GM21717 (cell line): ENCODE measurements at regions not wholly inside any gene's neighbourhood (a gene's known extent, or its start where the extent isn't known, plus 50 kb on each side); places are given as distances from the start of the nearest gene placed in this dataset.
"Not testable (repeated sequence)": the region's sequence is repeated elsewhere in the genome, so short reads cannot be mapped to it uniquely, and the experiment has no call there.

Experiments used
- ATAC-seq: cut with Tn5 transposase; IDR thresholded peaks from one replicate; pipeline ENCODE4 v1.9.1; 2021; ENCODE audit warnings: mild to moderate bottlenecking, moderate library complexity; ENCODE audit not compliant: unreplicated experiment

DNA sequence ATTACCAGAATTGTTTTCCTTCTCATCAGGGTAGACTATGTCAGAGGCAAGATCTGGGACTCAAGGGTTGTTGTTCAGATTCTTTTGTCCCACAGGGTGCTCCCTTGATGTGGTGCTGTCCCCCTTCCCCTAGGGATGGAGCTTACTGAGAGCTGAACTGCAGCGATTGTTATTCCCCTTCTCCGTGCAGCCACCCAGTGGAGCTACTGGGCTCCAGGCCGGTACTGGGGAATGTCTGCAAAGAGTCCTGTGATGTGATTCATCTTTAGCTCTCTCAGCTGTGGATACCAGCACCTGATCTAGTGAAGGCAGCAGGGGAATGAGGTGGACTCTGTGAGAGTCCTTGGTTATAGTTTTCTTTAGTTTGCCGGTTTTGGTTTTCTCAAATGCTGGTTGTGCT, 247.4 kb upstream of the HAND2 start:
- ATAC-seq, result no peak

DNA sequence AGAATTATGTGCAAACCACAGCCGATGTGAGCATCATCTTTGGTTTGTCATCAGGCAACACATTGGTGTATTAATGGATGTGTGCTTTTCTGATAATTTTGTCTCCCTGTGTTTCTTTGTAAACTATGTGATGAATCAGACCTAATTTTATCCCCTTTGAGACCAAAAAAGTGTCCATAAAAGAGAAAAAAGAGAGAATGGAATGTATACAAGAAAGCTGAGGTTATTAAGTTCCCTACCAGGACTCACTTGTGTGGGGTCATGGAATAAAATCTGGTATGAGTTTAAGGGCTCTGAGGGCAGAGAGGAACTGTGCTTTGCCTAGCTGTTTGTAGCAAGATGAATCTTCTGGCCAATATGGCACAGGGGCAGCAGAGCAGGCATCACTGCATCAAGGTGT, 239.5 kb upstream of the HAND2 start:
- no peak for ATAC-seq

DNA sequence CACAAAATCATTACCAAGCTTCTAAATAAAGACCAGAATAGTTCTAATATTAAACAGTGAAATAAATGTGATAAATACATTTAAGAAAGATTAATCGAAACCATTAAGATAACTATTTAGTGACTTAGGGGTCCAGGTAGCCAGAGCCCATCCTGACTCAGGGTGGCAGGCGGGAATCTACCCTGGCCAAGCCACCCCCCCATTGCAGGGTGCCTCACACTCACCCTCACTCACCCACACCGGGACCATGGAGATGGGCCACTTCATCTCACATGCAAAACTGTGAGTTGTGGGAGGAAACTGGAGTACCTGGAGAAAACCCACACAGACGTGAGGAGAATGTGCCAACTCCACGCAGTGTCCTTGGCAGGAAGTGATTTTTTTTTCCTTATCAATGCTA, 237.6 kb upstream of the HAND2 start:
- ATAC-seq, result no peak

DNA sequence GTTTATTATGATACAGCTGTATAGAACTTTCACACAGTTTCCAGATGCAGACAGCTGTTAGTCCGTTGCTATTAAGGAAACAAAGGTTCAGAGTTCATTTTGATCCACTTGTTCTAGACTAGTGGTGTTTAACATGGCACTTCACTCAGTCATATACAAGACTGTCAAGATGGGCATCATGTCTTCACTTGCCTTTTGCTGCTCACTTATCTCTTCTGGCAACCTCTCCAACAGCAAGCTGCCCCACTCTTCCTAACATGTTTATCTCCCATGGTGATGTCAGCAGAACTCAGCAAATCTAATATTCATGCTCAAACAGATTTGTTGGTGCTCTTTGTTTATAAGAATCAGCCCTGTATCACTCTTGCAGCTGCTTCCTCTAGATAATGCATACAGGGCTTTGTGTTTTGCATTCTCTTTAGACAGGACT, 236.2 kb upstream of the HAND2 start:
- no peak for ATAC-seq

DNA sequence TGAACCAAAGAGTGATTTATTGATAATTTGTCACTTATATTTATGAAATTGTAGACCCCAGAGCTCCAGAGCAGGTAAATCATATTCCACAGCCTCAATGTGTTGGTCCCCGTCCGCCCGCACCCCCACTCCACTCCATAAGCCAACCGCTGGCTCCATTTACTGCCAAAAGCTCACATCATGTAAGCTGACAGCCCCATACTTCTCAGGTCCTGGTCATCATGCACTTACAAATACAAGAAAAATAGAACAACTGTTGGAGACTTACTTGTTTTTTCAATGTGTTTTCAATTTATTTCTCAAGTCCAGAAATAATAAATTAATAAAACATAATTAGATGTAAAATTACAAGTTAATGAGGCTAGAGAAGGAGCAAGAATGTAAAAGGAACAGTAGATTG, 235.7 kb upstream of the HAND2 start:
- ATAC-seq, result no peak

DNA sequence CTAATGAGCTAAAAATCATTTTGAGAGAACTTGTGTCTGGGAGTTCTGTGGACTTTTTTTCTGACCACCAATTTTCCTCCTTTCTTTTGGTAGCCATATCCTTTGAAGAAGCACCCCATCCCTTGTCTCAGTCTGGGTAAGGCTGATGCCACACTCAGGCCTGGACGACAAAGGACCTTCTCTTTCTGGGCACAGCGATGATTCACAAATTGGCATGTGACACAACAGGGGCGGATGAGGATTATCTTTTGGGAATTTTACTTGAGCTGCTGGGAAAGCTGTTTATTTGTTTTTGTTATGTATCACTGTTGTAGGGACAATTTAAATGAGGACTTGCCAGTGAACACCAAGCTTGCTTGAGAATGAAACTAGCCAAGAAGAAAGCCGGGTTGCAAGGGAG, 233.4 kb upstream of the HAND2 start:
- ATAC-seq, result no peak

DNA sequence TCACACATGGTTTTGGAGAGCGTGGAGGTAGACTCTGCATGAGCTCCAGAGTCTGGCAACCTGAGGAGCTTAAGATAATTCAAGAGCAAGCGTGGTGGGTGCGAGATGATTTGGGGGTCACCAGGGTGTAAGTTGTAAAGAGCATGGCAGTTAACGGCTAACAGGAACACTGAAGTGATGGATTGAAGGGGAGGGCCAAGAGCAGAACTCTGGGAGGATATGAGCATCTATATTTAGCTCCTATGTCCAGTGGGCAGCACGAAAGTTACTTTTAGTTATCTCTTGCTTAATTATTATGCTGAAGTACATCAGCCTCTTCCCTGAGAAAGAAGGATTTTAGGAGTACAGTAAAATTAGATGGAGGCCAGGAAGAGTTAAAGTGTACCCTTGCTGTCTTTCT, 231.9 kb upstream of the HAND2 start:
- no peak for ATAC-seq

DNA sequence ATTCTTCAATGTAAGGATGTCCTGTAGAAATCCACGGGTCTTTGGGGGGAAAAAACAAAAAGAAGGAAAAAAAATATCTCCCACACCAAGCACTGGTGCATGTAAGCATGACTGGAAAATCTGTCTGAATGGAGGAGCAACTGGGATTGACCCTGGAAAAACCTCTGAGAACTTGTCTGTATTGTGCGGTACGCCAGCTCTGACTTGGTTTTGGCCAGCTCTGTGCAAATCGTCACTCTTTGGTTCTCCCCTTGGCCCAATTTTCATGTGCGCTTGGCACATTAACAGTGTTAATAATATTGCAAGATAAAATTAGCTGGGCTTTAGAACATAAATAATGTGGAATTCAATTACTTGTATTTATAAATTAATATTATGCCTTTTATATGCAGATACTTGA, 231.2 kb upstream of the HAND2 start:
- no peak for ATAC-seq

DNA sequence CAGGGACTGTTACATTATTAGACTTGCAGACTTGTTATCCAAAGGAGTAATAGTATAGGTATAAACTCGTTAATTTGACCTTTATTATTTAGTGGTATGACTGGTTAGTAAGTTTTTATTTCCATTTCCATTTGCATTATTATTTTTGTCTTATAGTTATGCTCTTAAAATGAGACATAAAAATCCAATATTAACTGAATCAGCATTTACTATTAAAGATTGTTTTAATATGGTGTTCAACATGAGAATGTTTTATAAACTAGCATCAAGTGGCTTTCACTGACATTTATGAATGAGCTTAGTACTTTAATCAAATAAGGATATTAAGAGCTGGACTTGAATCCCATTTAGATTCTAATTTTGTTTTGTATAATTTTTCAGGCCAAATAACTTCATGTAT, 228.1 kb upstream of the HAND2 start:
- no peak for ATAC-seq

DNA sequence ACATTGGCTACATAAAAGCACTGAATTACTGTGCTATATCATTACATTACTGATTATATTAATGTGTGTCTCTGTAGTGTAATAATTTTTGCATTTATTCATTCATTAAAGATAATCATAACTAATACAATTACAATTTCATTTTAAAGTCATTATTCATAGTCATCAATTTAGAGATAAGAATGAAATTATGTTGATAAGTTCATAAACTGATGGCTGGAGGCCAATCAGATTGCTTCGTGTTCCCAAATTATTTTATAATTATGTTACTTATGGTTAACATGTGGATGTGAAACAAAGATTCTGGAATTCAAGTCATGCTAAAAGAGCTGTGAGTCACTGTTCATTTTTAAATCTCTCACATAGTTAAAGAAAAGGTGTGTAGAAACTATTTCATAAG, 223.4 kb upstream of the HAND2 start:
- ATAC-seq, result no peak

DNA sequence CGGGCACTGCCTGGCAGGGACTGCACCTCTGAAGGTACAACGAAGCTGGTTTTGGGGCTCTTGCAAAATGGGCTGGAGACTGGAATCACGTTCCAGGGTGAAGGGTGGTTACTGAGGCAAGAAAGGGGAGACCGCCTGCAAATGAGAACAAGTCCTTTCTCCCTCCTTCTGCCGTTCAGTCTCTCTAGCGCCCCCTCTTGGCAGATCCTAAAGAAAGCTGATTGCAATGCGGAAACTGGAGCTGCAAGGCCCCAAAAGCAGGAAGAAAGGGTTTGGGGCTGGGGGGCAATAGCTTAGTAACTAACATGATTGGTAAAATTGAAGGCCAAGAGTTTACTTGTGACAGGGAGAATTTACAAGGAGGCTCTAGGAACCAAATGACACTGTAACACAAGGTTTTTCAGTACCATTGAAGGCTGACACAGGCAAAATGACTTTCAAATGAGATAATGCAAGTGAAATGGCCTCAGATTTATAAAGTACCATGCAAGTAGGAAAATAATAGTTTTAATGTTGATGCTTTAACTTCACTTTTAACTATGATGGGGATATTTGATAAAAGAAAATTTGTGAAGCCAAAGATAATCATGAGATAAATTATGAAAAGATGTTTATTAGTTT, 222.7 kb upstream of the HAND2 start:
- ATAC-seq, result no peak

DNA sequence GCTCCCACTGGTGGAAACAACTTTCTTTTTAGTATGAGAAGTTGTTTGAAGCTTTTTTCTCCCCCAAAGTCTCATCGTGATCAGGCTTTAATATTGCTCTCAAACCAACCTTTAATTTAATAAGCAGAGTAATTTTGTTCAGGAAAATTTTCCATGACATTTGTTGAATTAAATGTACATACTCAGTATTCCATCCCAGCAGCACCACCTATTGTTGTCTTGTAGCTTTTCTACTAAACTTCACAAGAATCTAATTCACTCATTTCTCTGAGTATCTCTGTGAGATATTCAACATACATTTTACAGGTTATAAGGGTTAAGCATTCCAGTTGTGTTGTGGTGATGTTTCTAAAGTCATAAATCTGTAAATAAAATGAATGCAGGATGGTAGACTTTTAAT, 218.3 kb upstream of the HAND2 start:
- ATAC-seq, result no peak

DNA sequence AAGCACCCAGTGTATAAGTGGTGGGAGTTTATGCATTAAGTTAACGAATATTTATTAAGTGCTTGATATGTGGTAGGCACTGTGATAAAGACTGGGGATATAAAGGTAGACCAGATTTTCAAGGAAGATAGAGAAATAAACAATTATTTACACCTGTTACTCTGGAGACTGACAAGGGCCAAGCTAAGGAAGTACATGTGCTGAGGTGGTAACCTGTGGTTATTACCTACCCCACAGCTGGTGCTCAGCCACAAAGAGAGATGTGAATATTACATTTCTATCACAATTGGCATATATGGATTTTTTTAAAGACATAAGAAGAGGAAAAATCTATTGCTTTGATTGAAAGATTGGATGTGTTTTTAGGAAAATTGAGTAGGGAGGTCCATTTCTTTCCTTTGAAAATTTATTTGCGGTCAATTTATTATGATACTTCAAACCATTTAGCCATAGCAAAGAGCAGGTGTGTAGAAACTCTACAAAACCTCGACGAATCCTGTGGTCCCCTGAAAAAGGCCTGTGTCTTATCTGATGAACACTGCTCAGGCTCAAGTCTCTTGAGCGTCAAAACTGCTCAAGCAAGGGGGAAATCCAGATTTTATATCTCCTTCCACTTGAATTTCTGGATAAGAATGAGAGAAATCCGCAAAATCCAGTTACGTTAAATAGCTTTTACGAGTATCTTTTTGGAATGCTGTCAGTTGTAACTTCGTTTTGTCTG, 217.7 kb upstream of the HAND2 start:
- ATAC-seq, result no peak

DNA sequence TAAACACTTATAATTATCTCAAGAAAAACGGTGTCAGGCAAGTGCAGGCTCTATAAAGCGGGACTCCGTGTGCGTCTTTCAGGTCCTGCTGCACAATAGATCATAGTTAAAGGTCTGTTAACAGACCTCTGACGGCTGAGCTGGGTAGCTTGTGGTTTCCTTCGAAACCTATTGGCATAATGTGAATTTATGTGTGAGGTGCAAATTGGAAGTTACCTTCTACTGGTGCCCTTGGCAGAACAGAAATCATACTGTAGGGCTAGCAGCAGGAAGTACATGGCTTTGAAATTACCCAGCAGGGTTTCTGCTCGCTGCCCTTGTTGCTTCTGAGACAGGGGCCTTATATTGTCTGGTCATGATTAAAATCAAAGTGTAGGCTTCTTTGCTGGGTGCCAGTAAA, 216.4 kb upstream of the HAND2 start:
- ATAC-seq, result no peak

DNA sequence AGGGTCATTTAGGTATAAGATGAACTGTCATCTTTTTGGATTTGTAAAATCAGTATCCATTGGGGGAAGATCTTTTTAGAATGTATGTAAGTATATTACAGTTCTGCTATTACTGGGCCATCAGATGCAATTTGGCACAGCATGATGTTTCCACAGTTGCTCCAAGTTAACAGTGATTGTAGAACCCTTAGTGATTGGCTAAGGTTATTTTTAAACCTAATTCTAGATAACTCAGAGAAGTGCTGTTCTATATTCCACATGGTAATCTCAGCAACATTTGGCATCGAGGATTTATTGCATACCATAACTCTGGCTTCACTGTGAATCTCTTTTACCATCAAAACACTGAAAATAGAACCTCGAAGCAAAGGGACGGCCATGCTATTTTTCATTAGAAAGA, 215.7 kb upstream of the HAND2 start:
- ATAC-seq, result no peak

DNA sequence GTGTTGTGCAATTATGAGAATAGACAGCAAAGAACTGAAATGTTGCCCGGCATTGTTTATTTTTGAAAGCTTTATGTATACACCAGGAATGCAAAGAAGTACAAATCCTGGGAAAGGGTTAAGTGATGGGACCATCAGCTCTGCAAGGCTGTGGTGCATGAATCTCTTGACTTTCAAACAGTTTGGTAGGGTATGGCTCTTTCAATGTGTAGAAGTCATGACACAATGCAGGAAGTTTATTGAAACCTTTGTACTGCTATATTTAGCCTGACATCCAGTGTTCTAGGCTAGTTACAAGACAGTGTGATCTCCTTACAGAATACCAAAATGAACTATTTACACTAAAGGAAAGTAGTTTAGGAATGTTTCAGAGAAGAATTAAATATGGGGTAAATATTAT, 206.8 kb upstream of the HAND2 start:
- no peak for ATAC-seq

DNA sequence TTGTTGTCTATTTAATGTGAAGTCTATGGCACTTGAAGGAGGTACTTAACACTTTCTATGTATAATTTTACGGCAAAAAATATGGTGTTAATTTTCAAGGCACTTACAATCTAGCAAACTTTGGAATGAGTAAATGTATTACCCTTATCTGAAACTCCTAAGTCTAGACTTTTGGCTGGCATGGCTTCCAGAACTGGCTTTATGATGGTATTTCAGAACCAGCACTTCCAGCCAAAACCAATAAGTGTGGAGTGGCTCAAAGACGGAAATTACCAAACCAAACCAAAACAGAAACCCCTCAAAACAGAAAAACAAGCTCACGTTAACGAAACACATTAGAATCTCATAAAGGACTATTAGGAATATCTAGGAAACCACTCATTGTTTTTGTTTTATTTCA, 205.6 kb upstream of the HAND2 start:
- no peak for ATAC-seq

DNA sequence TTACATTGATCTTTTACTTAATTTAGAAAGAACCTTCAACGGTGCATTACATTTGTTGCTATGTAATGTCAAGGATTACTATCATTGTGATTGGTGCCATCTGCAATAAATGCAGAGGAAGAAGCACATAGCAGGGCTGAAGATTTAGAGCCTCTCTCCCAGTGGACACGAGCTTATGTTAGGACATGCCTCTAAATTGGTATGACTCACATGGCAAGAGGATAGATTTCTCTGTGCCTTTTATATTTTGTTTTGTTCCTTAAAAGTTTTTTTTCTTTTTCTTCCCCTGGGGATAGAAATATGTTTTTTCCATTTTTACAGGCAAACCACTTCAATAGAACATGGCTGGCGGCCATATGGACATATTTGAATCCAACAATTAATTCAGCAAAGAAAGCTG, 205.0 kb upstream of the HAND2 start:
- no peak for ATAC-seq

DNA sequence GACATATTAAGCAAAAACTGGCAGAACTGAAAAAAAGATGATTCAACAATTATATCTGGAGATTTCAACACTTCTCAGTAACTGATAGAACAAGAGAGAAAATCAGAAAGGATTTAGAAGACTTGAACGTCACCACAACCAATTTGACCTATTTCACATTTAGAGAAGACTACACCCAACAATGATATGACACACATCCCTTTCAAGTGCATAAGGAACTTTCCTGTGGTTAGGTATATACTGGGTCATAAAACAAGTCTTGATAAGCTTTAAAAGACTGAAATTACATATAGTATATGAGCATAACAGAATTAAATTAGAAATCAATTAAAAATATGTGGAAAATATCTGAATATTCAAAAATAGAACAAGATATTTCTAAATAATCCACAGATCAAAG, 201.2 kb upstream of the HAND2 start:
- no peak for ATAC-seq

DNA sequence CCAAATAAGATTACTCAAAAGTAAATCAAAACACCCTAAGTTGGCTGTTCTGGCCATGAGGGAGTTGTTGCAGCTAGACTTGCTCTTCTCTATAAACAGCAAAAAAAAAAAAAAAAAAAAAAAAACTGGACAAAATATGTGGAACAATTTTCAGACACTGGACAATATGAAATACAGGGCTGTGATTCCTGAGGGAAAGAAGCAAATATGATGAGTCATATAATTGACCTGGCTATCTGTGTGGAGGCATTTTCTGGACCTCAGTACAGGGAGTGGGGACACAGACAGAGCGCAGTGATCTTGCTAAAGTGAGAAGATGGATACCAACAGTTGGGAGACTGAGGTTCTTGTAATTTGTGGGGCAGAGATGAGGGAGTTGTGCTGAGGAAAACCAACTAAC, 192.0 kb upstream of the HAND2 start:
- no peak for ATAC-seq

DNA sequence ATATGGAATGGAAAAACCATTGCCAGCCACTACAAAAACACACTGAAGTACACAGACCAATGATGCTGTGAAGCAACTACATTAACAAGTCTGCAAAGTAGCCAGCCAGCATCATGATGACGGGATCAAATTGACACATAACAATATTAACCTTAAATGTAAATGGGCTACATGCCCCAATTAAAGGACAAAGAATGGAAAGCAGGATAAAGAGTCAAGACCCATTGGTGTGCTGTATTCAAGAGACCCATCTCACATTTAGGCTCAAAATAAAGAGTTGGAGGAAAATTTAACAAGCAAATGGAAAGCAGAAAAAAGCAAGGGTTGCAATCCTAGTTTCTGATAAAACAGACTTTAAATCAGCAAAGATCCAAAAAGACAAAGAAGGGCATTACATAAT, 188.5 kb upstream of the HAND2 start:
- ATAC-seq, result not testable (repeated sequence)

DNA sequence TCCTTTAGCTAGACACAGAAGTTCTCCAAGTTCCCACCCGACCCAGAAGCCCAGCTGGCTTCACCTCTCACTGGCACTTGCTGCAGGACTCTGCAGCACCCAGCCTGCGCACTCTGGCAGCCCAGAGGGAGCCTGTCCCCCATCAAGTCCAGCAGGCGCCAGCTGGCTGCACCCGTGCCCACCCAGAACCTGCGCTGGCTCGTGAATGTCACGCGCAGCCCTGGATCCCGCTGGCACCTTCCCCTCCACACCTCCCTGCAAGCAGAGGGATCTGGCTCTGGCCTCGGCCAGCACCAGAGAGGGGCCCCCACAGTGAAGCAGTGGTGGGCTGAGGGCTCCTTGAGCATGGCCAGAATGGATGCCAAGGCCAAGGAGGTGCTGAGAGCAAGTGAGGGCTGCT, 187.6 kb upstream of the HAND2 start:
- no peak for ATAC-seq

DNA sequence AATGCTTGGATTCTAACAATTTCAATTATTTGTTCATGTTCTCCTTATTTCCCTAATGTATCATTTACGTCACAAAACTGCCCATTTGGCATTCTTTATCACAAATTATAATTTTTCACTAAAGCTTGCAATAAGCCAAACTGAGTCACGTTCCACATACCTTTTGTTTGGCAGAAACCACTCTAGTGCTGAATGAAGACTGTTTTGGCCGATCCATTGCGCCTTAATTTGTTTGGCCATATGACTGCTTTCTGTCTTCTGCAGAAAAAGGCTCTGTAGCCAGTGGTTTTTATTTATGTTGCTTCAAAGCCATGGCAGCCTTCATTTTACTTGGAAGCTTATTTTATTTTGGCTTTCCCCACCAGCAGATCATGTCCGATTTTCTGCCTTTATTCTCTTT, 184.4 kb upstream of the HAND2 start:
- no peak for ATAC-seq
